Hematopoietic multipotent progenitor cell (in vitro differentiated cells): ENCODE measurements at regions not wholly inside any gene's neighbourhood (a gene's known extent, or its start where the extent isn't known, plus 50 kb on each side); places are given as distances from the start of the nearest gene placed in this dataset.

Experiments
- DNase-seq, 3 donors: peaks; one replicate each; pipeline ENCODE4 v3.0.0-alpha.2; 2011 to 2015; ENCODE audit warnings: low read depth in 2 of 3, low spot score in 2 of 3

GRCh38 chr5:23257656-23258055 is 249.8 kb upstream of the PRDM9 start:
- no peak for DNase-seq

GRCh38 chr5:23253621-23254198 is 253.7 kb upstream of the PRDM9 start:
- DNase-seq: no peak

GRCh38 chr5:23242891-23243290 is 264.5 kb upstream of the PRDM9 start:
- no peak for DNase-seq

- no peak for DNase-seq
Measured at GRCh38 chr5:23235246-23235645, 272.2 kb upstream of the PRDM9 start.

GRCh38 chr5:23234197-23234596 is 273.2 kb upstream of the PRDM9 start:
- DNase-seq: no peak

DNA sequence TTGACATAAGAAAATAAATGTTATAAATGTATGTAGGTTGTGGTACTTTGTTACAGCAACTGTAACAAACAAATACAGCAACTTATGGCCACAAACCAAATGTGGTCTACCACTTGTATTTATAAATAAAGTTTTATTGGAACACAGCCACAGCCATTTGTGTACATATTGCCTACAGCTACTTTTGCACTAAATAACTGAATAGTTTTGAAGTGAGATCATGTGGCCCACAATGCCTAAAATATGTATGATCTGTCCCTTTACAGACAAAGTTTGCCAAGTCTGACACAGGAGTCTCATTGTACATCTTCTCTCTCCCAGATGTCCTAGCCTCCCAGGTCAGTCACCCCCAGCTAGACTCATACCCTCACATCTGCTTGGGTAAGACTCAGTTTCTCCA is 283.6 kb upstream of the PRDM9 start:
- DNase-seq: no peak

DNA sequence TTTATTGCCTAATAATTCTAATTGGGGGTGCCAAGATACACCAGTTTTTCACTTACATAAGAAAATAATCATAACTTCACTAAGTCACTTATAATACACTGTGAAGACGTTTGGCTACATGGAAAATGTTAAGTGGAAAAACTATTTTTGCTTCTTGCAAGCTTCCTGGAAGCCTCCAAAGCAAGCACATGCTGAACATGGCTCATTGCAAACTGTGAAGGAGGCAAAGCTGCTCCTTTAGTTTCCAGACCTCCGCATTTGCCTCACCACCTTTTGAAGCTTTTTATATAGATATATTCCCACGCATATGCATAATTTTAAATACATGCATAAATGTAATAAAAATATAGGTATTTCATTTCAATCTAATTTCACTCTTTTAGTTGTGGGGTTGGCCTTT is 285.6 kb upstream of the PRDM9 start:
- no peak for DNase-seq

DNA sequence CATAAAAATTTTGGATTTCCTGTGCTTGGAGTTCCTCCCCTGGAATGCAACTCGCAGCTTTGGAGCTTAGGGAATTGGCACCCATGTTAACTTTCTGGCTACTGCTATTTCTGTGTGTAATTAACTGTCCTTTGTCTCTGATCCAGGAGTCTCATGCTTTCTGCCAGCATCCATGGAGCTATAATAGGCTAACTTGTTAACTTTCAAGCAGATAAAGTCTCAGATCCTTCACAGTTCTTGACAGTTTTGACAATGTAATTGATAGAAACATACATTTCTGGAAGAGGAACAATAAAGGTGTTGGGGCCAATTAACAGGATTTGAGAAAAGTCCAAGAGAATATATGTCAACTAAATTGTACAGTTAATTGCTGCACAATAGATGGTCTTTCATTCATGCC is 290.2 kb upstream of the PRDM9 start:
- no peak for DNase-seq

DNA sequence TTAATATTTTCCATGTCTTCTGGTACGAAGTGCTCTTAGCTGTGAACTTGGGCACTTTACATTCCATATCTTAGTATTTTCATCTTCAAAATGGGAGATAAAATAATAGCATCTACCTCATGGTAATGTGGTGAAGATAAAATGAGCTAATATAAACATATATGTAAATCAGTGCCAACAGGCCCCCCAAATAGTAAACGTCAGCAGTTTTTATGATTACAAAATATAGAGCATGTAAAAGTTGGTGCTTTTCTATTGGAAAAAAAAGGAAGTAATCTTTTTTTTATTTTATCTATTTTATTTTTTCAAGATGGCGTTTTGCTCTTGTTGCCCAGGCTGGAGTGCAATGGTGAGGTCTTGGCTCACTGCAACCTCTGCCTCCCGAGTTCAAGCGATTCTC is 291.1 kb upstream of the PRDM9 start:
- DNase-seq: no peak

- peak in 2 of 3 donors; percentile 45 to 77 for DNase-seq
Measured at GRCh38 chr5:23208959-23209431, 298.4 kb upstream of the PRDM9 start.

GRCh38 chr5:23204111-23204510 is 303.3 kb upstream of the PRDM9 start:
- no peak for DNase-seq

- no peak for DNase-seq
Measured at GRCh38 chr5:23169660-23170416, 316.7 kb upstream of the CDH12 start.

GRCh38 chr5:23164971-23165370 is 311.8 kb upstream of the CDH12 start:
- no peak for DNase-seq

DNA sequence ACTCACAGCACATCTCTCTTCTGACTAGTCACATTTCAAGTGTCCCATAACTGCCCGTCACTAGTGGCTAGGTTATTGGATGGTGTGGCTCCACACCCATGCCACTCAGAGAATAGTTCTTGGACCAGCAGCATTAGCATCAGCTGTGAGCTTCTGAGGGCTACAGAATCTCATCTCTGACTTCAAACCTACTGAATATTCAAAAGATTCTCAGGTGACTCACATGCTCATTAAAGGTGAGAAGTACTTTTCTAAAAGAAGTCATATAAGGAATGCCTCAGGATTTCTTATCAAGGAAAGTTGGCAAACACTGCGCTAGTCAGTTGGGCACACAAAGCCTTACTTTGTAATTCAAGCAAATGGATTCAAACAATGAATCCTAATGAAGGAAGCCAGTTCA is 305.0 kb upstream of the CDH12 start:
- DNase-seq: no peak

DNA sequence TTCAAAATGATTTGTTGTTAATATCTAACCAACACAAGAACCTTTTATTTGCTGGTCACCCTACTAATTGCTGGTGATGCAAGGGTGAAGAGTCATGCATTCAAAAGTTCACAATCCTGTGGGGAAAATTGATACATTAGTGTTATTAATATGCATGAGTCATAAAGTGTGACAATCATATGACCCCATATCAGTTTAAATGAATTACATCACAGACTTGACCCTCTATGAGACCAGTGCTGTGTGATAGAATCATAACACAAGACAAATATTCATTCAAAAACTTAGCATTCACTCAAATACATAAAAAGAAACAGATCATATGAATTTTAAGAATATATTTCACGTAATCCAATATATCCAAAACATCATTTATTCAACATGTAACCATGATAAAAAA is 304.6 kb upstream of the CDH12 start:
- DNase-seq: no peak

DNA sequence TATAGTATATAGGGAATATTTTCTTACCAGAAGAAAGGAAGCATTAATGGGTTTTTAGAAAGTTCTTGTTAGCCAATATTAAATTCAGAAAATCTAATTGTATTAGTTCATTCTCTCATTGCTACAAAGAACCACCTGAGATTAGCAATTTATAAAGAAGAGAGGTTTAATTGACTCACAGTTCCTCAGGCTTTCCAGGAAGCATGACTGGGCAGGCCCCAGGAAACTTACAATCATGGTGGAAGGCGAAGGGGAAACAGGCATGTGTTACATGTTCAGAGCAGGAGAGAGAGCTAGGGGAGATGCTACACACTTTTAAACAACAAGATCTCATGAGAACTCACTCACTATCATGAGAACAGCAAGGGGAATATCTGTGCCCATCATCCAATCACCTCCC is 304.0 kb upstream of the CDH12 start:
- no peak for DNase-seq

GRCh38 chr5:23147625-23148024 is 294.5 kb upstream of the CDH12 start:
- DNase-seq: no peak

DNA sequence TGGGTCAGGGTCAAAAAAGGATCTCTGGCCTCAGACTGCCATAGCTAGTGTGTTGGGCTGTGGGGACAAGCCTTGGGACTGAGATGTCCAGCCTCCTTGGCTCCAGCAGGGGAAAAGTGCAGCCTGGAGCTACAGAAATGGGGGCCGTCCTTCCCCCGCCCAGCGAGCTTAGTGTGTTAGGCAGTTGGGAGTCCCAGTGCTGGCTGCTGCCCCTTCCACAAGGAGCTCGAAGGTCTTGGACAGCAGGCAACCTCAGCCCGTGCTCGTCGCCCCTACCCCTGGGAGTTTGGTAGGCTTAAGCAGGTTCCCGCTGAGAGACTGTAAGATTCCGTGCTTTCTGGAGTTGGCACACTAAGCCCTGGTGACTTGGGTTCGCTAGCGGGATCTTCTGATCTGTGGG is 293.0 kb upstream of the CDH12 start:
- no peak for DNase-seq

- DNase-seq: peak in 1 of 3 donors; percentile 28
Measured at GRCh38 chr5:23139338-23140171, 286.4 kb upstream of the CDH12 start.

GRCh38 chr5:23136958-23137357 is 283.8 kb upstream of the CDH12 start:
- no peak for DNase-seq

- DNase-seq: no peak
Measured at GRCh38 chr5:23132231-23132630, 279.1 kb upstream of the CDH12 start.

- no peak for DNase-seq
Measured at GRCh38 chr5:23112237-23112636, 259.1 kb upstream of the CDH12 start.
